GM19043 (cell line): ENCODE measurements at regions not wholly inside any gene's neighbourhood (a gene's known extent, or its start where the extent isn't known, plus 50 kb on each side); places are given as distances from the start of the nearest gene placed in this dataset.

ENCODE experiments used
- ATAC-seq: cut with Tn5 transposase; IDR thresholded peaks from one replicate; pipeline ENCODE4 v1.9.1; 2021; ENCODE audit warnings: low read depth; ENCODE audit not compliant: unreplicated experiment

DNA sequence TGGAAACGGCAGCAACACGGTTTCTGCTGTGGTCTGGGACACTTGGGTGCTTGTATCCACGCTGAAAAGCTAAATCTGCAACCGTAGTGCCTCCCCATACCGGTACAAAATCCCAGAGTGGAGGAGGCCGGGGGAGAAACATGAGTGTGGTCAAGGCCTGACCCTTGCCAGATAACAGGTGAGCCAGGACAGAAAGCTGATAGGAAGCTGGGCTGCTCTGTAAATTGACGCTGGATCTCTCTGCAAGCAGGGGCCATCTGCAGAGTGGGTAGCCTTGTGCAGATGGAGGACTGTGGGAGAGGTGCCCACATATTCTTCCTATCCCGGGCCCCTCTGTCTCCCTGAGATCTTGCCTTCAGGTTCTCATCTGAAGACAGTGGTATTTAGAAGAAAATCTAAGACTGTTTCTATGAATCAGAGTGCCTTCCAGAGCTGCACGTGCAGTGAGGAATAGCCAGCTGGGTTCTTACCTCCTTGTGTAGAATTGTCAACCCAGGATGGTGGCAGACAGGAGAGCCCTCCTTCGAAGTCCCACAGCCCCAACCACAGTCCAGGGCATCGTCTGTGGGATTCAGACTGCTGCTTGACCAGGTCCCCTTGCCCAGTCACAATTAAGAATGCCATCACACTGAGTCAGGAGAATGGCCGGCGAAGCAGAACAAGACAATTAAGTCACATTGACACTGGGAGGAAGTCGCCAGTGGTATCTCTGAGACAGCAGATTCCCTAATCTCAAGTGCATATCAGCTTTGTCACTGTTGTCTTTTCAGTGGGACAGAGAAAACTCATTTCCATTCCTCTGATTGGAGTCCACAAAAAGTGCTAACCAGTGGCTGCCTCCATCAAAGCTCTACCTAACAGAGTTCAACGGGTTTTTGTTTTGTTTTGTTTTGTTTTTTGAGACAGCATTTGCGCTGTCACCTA is 100.0 kb upstream of the RIPOR2 start:
- no peak for ATAC-seq

DNA sequence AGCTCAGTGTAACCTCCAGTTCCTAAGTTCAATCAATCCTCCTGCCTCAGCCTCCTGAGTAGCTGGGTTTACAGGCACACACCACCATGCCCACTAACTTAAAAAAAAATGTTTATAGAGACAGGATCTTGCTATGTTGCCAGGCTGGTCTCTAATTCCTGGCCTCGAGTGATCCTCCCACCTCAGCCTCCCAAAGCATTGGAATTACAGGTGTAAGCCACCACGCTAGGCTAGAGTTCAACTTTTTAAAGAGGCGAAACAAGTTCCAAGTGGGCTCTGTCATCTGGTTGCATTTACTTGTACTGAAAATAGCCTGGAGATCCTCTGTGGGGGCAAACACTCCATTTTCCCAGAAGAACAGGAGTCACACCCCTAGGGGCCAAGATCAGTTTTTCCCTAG is 100.7 kb upstream of the RIPOR2 start:
- no peak for ATAC-seq

DNA sequence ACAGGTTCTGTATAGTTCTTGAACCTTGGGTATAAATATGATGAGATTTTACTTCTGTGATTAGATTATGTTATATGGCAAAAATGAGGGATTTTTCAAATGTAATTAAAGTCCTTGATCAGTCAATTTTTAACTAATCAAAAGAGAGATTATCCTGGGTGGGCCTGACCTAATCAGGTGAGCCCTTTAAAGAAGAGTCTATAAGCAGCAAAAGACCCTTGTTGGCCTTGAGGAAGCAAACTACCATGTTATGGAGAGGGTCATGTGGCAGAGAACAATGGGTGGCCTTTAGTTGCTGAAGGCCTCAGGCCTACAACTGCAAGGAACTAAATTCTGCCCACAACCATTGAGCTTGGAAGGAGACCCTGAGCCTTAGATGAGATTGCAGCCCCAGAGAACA is 102.5 kb upstream of the RIPOR2 start:
- no peak for ATAC-seq

DNA sequence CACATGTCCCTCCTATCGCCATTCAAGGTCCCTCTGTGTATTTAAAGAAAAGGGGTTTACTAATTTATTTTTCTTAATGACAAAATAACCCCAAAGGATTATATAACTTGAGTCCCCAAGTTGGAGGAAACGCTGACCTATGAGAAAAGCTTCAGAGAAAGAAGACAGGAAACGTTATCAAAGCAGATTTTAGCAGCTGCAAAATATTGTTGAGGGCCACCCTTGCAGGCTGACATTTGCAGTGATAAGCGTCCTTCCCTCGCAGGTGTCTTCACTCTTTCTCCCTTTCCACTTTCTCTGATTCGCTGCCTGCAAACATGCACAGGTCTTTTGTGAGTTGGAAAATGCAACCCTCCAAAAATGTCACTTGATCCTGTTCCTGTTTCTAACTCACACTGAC is 103.2 kb upstream of the RIPOR2 start:
- no peak for ATAC-seq

DNA sequence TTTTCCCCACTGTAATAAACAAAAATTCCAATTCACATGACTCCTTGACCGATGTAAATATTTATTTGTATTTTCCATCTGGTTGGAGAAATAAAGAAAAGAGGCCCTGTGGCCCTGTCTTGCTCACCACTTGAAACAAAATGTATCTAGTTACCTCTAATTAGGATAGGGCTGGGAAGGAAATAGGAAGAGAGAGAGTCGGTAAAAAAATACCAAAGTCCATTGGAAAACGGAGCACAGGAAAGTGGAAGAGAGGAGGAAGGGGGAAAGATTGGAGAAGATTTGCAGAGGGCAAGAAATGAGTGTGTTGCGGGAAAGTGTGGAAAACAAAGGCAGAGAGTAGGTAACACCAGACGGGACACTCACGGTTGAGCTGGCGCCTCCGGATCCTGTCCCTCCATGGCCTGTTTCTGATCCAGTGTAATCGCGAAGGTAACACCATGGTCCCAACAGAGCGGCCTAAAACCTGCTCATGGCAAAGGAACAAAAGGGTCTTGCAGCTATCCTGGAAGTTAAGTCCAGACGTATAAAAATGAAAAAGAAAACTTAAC is 105.8 kb upstream of the RIPOR2 start:
- no peak for ATAC-seq

DNA sequence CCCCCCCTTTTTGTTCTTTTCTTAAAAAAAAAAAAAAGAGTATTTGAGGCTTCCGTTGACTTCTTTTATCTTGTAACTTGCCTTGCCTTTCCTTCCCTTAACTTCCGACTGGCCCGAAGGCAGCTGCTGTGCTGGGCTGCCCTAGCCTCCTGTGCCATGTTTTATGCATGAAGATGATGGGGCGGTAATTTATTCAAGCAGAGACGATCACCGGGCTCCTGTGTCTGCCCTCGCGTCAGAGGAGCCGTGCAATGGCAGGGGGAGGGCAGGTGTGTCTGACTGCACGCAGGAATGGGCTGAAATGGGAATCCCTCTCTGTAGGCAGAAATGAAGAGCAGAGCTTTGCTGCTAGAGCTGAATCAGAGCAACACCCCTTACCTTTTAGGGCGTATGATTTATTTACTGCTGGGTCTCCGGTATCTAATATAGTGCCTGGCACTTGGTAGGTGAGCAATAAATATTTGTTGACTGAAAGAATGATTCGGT is 106.3 kb upstream of the RIPOR2 start:
- ATAC-seq, result peak; percentile 50

DNA sequence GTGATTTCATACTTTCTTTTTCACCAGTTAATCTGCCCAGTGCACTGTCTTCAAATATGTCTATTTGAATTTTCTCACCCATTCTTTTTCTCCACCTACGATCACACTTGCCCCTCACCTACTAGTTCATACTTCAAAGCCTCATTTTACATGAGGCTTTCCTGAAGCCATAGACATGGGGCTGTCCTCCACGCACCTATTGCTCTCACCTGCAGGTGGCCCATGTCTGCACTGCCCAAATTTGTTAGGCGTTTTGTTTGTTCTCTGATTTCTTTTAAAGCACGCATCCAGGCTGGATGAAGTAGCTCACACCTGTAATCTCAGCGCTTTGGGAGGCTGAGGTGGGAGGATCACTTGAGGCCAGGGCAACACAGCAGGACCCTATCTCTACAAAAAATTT is 106.8 kb upstream of the RIPOR2 start:
- no peak for ATAC-seq

DNA sequence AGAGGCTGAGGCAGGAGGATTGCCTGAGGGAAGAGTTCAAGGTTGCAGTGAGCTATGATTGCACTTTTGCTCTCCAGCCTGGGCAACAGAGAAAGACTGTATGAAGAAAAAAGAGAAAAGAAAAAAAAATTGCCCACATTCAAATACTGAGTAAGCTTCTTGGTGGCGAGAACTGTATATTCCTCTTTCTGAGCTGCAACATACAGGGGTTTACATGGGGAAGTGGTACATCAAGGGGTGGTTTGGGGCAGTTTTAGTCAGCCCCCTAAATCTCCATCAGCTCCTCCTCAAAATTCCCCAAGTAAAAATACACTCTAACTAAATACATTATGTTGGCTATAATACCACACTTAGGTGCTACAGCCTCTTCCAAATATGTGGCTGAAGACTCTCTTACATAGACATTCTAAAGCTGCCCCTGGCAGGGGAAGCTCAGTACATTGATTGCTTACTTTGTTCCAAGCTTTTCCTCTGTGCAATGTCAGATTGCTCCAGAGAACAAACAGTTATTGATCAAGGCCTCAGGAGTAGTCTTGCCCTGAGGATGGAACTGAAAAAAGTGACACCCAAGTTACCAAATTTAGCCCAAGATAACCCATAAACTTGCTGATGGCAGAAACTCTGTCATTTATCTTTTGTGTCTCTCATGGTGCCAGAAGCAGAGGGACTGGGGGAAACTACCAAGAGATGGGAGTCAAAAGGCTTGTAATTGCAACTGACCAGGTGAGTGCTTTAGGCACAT is 107.4 kb upstream of the RIPOR2 start:
- ATAC-seq, result no peak

DNA sequence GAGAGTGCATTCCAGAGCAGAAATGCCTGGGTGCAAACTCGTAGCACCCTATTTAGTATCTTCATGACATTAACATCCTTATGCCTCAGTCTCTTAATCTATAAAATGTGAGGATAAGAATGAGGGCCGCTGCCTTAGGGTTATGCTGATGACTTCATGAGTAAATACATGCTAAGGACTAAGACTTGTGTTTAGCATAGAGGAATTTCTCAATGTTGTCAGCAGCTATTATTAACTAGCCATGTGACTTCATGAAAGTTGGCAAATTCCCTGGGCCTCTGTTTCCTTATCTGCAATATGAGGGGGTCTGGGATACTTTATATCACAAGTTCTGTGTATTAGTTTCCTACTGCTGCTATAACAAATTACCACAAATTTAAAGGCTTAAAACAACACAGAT is 108.1 kb upstream of the RIPOR2 start:
- no peak for ATAC-seq

DNA sequence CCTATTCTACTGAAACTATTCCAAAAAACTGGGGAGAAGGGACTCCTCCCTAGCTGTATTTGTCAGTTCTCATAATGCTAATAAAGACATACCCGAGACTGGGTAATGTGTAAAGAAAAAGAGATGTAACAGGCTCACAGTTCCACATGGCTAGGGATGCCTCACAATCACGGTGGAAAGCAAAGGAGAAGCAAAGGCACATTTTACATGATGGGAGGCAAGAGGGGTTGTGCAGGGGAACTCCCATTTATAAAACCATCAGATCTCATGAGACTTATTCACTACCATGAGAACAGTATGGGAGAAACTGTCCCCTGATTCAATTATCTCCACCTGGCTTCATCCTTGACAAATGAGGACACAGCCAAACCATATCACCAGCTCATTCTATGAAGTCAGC is 111.2 kb upstream of the RIPOR2 start:
- no peak for ATAC-seq

DNA sequence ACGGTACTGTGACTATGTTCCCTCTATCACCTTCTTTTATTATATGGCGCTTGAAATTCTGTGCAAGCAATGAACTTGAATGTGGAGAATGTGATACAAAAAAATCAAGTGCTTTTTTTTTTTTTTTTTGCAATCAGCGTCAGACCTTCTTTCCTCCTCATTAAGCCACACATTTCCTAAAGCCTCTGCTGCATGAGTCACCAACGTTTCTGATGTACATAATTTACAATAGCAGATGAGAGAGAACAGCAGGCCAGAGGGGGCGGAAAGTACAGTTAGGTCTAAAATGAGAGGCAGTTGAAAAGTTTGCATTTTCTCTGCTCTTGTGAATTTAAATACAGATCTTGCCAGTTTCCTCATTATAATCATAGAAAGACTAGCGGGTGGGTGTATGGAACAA is 114.6 kb upstream of the RIPOR2 start:
- ATAC-seq, result no peak

DNA sequence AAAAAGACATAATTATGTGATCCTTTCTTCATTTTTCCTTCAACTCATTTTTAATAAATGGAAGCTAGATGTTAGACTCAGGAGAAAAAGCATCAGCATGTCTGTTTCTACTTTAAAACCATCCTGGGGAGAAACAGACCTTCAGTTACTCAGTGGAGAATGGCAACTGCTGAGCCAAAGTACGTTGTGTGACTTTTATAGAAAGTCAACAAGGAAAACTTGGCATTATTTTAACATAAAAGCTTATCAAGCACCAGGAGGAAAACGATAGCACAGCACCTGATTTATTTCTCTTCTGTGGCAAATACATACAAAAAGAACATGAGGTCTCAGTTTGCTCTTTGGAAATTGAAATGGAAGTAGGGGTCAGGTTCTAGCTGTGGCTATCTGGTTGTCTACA is 115.3 kb upstream of the RIPOR2 start:
- no peak for ATAC-seq

DNA sequence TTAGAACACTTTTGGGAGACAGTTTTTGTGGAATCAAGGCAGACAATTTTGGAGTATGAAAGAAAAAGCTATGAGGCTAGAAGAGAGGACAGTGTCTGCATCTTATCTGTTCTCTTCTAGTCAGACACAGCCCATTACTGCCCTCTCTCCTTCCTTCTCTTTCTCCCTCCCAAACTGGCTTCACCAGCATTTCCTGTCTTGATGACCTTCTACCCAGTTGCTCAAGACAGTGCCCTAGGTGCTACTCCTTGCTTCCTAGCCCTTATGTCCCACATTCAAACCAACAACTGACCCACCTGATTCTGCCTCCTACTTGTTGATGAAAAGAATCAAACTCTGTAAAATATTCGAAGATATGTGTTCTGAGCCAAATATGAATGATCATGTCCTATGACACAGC is 116.4 kb upstream of the RIPOR2 start:
- no peak for ATAC-seq

DNA sequence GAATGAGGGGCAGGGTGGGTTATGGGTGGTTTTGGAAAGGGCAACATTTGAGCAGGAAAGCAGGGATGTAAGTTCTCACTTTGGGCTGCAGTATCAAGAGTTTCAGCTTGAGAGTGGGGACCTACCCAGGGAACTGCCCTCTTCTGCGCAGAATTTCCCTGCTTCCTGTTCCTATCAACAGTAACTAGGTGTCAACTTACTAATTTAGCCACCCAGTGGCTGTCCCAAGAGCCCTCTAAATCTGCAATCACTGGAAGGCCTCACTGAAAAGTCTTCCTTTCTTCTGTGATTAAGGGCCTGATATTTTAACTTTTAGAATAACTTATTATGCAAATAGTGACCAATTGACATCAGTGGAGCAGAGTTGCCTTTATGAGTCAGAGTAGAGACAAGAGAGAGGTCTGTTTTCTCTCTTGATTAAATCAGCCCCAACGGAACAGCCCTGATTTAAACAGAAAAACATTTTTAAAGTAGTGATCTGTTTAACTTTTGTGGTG is 118.2 kb upstream of the RIPOR2 start:
- peak; percentile 80 for ATAC-seq

DNA sequence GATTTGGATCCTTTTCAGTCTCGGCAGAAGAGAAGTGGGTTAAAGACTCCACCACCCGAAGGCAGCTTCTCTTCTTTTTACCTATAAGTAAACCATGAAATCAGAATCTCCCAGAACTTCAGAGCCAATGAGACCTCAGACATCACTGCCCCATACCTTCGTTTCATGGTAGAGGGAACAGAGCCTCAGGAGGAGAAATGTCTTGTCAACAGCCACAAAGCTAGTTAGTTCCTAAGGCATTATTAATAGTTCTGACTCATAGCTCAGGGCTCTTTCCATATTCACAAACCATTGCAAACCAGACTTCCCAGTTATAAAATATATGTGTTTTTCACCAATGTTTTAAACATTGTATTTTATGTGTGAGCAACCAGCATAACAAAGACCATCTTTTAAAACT is 118.7 kb upstream of the RIPOR2 start:
- no peak for ATAC-seq

DNA sequence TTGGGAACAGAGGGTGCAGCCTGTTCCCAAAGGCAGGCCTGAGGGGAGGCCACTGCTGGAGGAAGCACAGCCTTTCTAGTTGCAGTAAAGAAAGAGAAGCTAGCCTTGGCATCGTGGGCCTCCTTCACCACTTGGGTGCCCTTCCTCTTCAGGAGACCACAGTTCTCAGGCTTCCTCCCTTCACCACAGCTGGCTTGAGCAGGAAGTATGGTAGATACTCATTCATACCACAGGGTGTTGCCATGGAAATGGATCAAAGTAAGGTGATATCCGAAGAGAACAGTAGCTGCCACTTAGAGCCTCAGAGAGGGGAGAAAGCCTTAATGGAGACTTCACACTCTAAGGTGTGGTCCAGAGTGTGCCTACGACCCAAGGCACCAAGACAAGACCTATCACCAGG is 120.4 kb upstream of the RIPOR2 start:
- peak; percentile 49 for ATAC-seq

DNA sequence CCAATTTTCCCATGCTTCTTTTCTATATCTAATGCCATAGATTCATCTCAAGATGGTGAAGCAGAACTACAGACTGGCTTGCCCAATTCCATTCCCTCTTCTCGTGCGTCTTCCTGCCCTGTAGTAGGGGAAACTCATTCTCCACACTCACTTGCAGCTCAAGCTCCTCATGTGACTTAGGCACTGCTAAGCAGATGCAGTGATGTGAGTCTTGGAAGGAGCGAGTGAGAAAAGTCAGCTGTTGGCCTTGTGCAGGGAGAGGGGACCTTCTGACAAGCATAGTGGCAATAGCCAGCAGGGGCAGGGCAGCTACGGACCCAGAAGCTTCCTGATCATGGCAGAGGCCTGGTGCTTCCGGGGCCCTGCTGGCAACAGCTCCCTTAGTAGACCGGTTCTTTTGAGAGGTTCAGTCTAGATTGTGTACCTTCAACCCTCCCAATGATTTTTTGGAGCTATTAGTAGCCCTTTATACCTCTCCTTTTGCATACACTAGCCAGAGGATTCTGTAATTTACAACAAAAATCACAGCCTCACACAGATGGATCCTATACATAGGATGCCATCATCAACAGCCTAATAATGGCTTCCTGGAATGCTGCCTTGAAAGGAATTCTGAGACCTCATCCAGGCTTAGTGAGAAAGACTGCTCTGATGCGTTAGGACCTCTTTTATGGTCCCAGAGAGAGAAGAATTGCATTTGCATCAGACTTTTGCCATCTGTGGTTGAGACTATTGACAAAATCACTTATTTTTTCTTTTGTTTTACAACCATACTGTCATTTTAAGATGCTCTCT is 121.5 kb upstream of the RIPOR2 start:
- ATAC-seq, result no peak

DNA sequence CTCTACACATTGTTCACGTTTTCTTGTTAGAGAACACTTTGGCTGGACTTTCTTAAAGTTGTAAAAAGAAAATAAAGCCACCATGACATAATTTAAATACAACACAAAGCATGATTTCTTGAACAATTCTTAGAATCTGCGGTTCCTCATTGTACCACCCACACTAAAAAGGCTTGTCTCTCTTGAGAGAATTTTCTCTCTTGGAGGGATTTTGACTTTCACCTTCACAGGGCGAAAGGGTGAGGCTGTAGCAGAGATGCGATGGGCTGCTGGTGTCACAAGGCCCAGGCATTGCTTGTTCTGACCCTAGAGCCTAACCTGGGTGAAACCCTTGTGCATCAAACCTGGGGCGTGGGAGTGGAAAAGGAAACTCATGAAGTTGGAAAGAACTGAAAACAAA is 122.7 kb upstream of the RIPOR2 start:
- no peak for ATAC-seq

DNA sequence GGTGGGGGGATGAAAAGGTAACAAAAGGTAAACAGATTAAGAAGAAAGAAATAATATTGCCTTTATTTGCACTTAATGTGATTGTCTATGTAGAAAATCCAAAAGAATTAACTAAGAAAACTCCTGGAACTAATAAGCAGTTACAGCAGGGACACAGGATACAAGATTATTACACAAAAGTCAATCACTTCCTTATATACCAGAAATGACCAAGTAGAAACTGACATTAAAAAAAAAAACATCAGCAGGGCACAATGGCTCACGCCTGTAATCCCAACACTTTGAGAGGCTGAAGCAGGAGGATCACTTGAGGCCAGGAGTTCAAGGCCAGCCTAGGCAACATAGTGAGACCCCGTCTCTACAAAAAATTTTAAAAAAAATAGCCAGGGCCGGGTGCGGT is 123.2 kb upstream of the RIPOR2 start:
- no peak for ATAC-seq

DNA sequence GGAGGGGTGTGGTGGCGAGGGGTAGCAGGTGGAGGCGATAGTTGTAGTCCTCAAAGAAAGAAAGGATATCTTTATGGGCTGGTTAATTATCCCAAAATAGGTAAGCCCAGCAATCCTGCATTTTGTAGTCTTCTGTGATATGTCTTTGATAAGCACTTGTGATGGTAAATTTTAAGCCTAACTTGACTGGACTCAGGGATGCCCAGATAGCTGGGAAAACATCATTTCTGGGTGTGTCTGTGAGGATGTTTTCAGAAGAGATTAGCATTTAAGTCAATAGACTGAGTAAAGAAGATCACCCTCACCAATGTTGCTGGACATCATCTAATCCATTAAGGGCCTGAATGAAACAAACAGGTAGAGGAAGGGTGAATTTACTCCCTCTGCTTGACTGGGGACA is 124.8 kb upstream of the RIPOR2 start:
- no peak for ATAC-seq
